GM23338 (cell line): ENCODE measurements at regions not wholly inside any gene's neighbourhood (a gene's known extent, or its start where the extent isn't known, plus 50 kb on each side); places are given as distances from the start of the nearest gene placed in this dataset.

Experiments
- ATAC-seq: fragments of 200-7000 bp; cut with Tn5 transposase; 3 replicates; pipeline ENCODE4 v1.9.1; 2020
- DNase-seq: peaks from one replicate; pipeline ENCODE4 v3.0.0-alpha.2; 2015; ENCODE audit warnings: low spot score
- H2AFZ ChIP-seq: fragments of 200-600 bp; sonication (generic); 2 replicates; pipeline ENCODE4 v1.8.0; 2016; ENCODE audit warnings: antibody characterized with exemption, mild to moderate bottlenecking, moderate library complexity
- H3F3A ChIP-seq: fragments of 200-600 bp; sonication (generic); replicated peaks from 2 replicates; pipeline ENCODE4 v1.8.0; 2017; ENCODE audit warnings: antibody characterized with exemption, mixed run types, low read depth
- H3K27ac ChIP-seq: fragments of 200-600 bp; sonication (generic); 2 replicates; pipeline ENCODE4 v1.6.1; 2016; ENCODE audit warnings: low read depth
- H3K27me3 ChIP-seq: fragments of 200-600 bp; sonication (generic); 2 replicates; pipeline ENCODE4 v1.8.0; 2016; ENCODE audit warnings: mild to moderate bottlenecking, mixed run types, moderate library complexity; ENCODE audit not compliant: insufficient read depth
- H3K36me3 ChIP-seq: fragments of 200-600 bp; sonication (generic); 2 replicates; pipeline ENCODE4 v1.8.0; 2016; ENCODE audit warnings: mild to moderate bottlenecking; ENCODE audit not compliant: insufficient read depth
- H3K4me1 ChIP-seq: fragments of 200-600 bp; sonication (generic); 2 replicates; pipeline ENCODE4 v1.8.0; 2016; ENCODE audit warnings: mild to moderate bottlenecking, moderate library complexity; ENCODE audit not compliant: insufficient read depth
- H3K4me2 ChIP-seq: fragments of 200-600 bp; sonication (generic); 2 replicates; pipeline ENCODE4 v1.7.1; 2017; ENCODE audit warnings: mixed run types
- H3K4me3 ChIP-seq: fragments of 200-600 bp; sonication (generic); 2 replicates; pipeline ENCODE4 v1.6.1; 2016; ENCODE audit warnings: mixed run types
- H3K79me2 ChIP-seq: fragments of 200-600 bp; sonication (generic); replicated peaks from 2 replicates; pipeline ENCODE4 v1.8.0; 2017; ENCODE audit warnings: mild to moderate bottlenecking; ENCODE audit not compliant: insufficient read depth
- H3K9me2 ChIP-seq: fragments of 200-600 bp; sonication (generic); 2 replicates; pipeline ENCODE4 v1.8.0; 2017; ENCODE audit not compliant: insufficient read depth
- H4K20me1 ChIP-seq: fragments of 200-600 bp; sonication (generic); replicated peaks from 2 replicates; pipeline ENCODE4 v1.8.0; 2017; ENCODE audit warnings: mild to moderate bottlenecking; ENCODE audit not compliant: insufficient read depth
- H3K27ac Mint-ChIP-seq: 2 replicates; pipeline ENCODE4 v1.8.0; 2020; ENCODE audit warnings: inconsistent platforms, mild to moderate bottlenecking, moderate library complexity, mixed read lengths
- H3K27me3 Mint-ChIP-seq: 3 replicates; pipeline ENCODE4 v1.8.0; 2022; ENCODE audit warnings: low read depth, mild to moderate bottlenecking, moderate library complexity, mixed read lengths, inconsistent platforms; ENCODE audit not compliant: insufficient read depth, poor library complexity
- H3K36me3 Mint-ChIP-seq: 3 replicates; pipeline ENCODE4 v1.8.0; 2021; ENCODE audit warnings: low read depth, mild to moderate bottlenecking, inconsistent platforms, moderate library complexity, mixed read lengths
- H3K4me1 Mint-ChIP-seq: 3 replicates; pipeline ENCODE4 v1.8.0; 2020; ENCODE audit warnings: mild to moderate bottlenecking, inconsistent platforms, mixed read lengths
- H3K4me3 Mint-ChIP-seq: 3 replicates; pipeline ENCODE4 v1.8.0; 2021; ENCODE audit warnings: moderate library complexity, mild to moderate bottlenecking, inconsistent platforms, mixed read lengths
- H3K9me3 Mint-ChIP-seq: 3 replicates; pipeline ENCODE4 v1.8.0; 2020; ENCODE audit warnings: moderate library complexity, mild to moderate bottlenecking, inconsistent platforms, mixed read lengths
- ETS1 ChIP-seq: IDR thresholded peaks from 2 replicates; pipeline ENCODE4 v1.6.1; 2016; ENCODE audit warnings: antibody characterized with exemption
- EZH2 ChIP-seq: fragments of 200-600 bp; sonication (generic); IDR thresholded peaks from one replicate; pipeline ENCODE4 v1.8.0; 2017; ENCODE audit warnings: antibody characterized with exemption, mild to moderate bottlenecking, low read depth; ENCODE audit not compliant: unreplicated experiment
- JUNB ChIP-seq: IDR thresholded peaks from one replicate; pipeline ENCODE4 v1.6.1; 2016; ENCODE audit warnings: antibody characterized with exemption; ENCODE audit not compliant: unreplicated experiment
- REST ChIP-seq: IDR thresholded peaks from one replicate; pipeline ENCODE4 v1.6.1; 2018; ENCODE audit warnings: antibody characterized with exemption; ENCODE audit not compliant: unreplicated experiment
- STAT1 ChIP-seq: IDR thresholded peaks from one replicate; pipeline ENCODE4 v1.6.1; 2016; ENCODE audit warnings: antibody characterized with exemption; ENCODE audit not compliant: unreplicated experiment
- ZNF114 ChIP-seq: fragments of 250-450 bp; sonication (Bioruptor Pico); IDR thresholded peaks from 2 replicates; pipeline ENCODE4 v1.5.0; 2020; ENCODE audit warnings: mild to moderate bottlenecking, moderate library complexity
- ZNF462 ChIP-seq: fragments of 250-450 bp; sonication (Bioruptor Pico); IDR thresholded peaks from 2 replicates; pipeline ENCODE4 v1.5.0; 2020; ENCODE audit warnings: mild to moderate bottlenecking, moderate library complexity

- no peak for TF ChIP-seq ZNF462 (CRISPR knock-in tag)
These were observed 233.1 kb upstream of the USP24 start (continued) for GRCh38 chr1:55448261-55448660.

- no peak overlapping the region for H2AFZ ChIP-seq
- no peak for DNase-seq
- H3K27me3 ChIP-seq = no peaks in the 10 kb centered on the region
- H3K27ac Mint-ChIP-seq = no peak overlapping the region
- H3K4me1 Mint-ChIP-seq = no peaks in the 10 kb centered on the region
- no peak overlapping the region for H3K4me3 ChIP-seq
- H3K36me3 ChIP-seq = no peaks in the 10 kb centered on the region
- no peak overlapping the region for H3K4me3 Mint-ChIP-seq
- H3K4me1 ChIP-seq = no peaks in the 10 kb centered on the region
- ATAC-seq = no peak
- no peaks in the 10 kb centered on the region for H3K79me2 ChIP-seq
- H3K9me2 ChIP-seq = no peaks in the 10 kb centered on the region
- H4K20me1 ChIP-seq = 0 out of 2 replicates have a peak, but pooled peaks cover 3% of the 10 kb centered on the region
- H3K27me3 Mint-ChIP-seq = no peaks in the 10 kb centered on the region
- H3F3A ChIP-seq = no peaks in the 10 kb centered on the region
- no peak overlapping the region for H3K27ac ChIP-seq
- H3K9me3 Mint-ChIP-seq = no peaks in the 10 kb centered on the region
- no peak overlapping the region for H3K4me2 ChIP-seq
- H3K36me3 Mint-ChIP-seq = no peaks in the 10 kb centered on the region
- TF ChIP-seq STAT1 (no peak), EZH2 (no peak), ZNF114 (CRISPR knock-in tag) (no peak), ETS1 (no peak), JUNB (no peak), REST (no peak)
These were observed 232.3 kb upstream of the USP24 start for GRCh38 chr1:55447488-55447887.
